Ishikawa (cell line): ENCODE measurements at regions not wholly inside any gene's neighbourhood (a gene's known extent, or its start where the extent isn't known, plus 50 kb on each side); places are given as distances from the start of the nearest gene placed in this dataset.

Source experiments
- CEBPB ChIP-seq: IDR thresholded peaks from 2 replicates; pipeline ENCODE4 v1.6.1; 2012
- CREB1 ChIP-seq: IDR thresholded peaks from 2 replicates; pipeline ENCODE4 v1.6.1; 2012; ENCODE audit warnings: low read depth
- EGR1 ChIP-seq: IDR thresholded peaks from 2 replicates; pipeline ENCODE4 v1.6.1; 2012
- EP300 ChIP-seq: IDR thresholded peaks from 2 replicates; pipeline ENCODE4 v1.6.1; 2012; ENCODE audit warnings: borderline replicate concordance
- FOXM1 ChIP-seq: IDR thresholded peaks from 2 replicates; pipeline ENCODE4 v1.6.1; 2012; ENCODE audit warnings: low read depth, borderline replicate concordance
- MAX ChIP-seq: IDR thresholded peaks from 2 replicates; pipeline ENCODE4 v1.6.1; 2012
- NFIC ChIP-seq: IDR thresholded peaks from 2 replicates; pipeline ENCODE4 v1.6.1; 2012
- RAD21 ChIP-seq: IDR thresholded peaks from 2 replicates; pipeline ENCODE4 v1.6.1; 2012; ENCODE audit warnings: low read depth
- REST ChIP-seq: IDR thresholded peaks from 2 replicates; pipeline ENCODE4 v1.6.1; 2012; ENCODE audit warnings: low read depth, mild to moderate bottlenecking
- TAF1 ChIP-seq: IDR thresholded peaks from 2 replicates; pipeline ENCODE4 v1.6.1; 2012; ENCODE audit warnings: low read depth, mild to moderate bottlenecking
- TCF12 ChIP-seq: IDR thresholded peaks from 2 replicates; pipeline ENCODE4 v1.6.1; 2012; ENCODE audit warnings: low read depth
- TEAD4 ChIP-seq: IDR thresholded peaks from 2 replicates; pipeline ENCODE4 v1.6.1; 2012
- USF1 ChIP-seq: IDR thresholded peaks from 2 replicates; pipeline ENCODE4 v1.6.1; 2012
- YY1 ChIP-seq: IDR thresholded peaks from 2 replicates; pipeline ENCODE4 v1.6.1; 2012; ENCODE audit warnings: low read depth
- ZBTB7A ChIP-seq: IDR thresholded peaks from 2 replicates; pipeline ENCODE4 v1.6.1; 2012; ENCODE audit warnings: low read depth

- peak; percentile 94 for TF ChIP-seq CEBPB
- TF ChIP-seq TEAD4 = peak; percentile 88
- TF ChIP-seq RAD21 = peak; percentile 3; the same call in 1 of the 2 replicates
- peak; percentile 55 for TF ChIP-seq EP300
- no peak for TF ChIP-seq ZBTB7A
Observed at GRCh38 chr11:128207861-128208321, 379.5 kb downstream of the ETS1 start.

GRCh38 chr11:128206461-128206860 lies 380.9 kb downstream of the ETS1 start:
- no peak for TF ChIP-seq ZBTB7A
- TF ChIP-seq TEAD4 = no peak
- no peak for TF ChIP-seq MAX
- TF ChIP-seq USF1 = no peak
- TF ChIP-seq NFIC = no peak
- TF ChIP-seq EP300 = no peak
- TF ChIP-seq TAF1 = no peak
- TF ChIP-seq RAD21 = no peak
- no peak for TF ChIP-seq CREB1
- TF ChIP-seq FOXM1 = no peak
- TF ChIP-seq REST = no peak

- TF ChIP-seq YY1 (no peak), MAX (0 out of 2 replicates have a peak, but pooled peaks have one; percentile 12)
Observed at GRCh38 chr11:128205796-128206195, 381.6 kb downstream of the ETS1 start.

GRCh38 chr11:128204898-128205297 lies 382.5 kb downstream of the ETS1 start:
- TF ChIP-seq FOXM1 (no peak), USF1 (no peak), YY1 (no peak), TCF12 (no peak), NFIC (no peak), CREB1 (no peak), MAX (no peak), ZBTB7A (no peak), TEAD4 (no peak), CEBPB (no peak), RAD21 (no peak), REST (no peak), EP300 (no peak)

GRCh38 chr11:128201801-128202200 lies 385.6 kb downstream of the ETS1 start:
- no peak for TF ChIP-seq NFIC

GRCh38 chr11:128201009-128201408 lies 386.3 kb downstream of the ETS1 start:
- TF ChIP-seq CEBPB = no peak
- no peak for TF ChIP-seq TCF12
- no peak for TF ChIP-seq ZBTB7A
- TF ChIP-seq REST = no peak
- no peak for TF ChIP-seq MAX
- TF ChIP-seq FOXM1 = no peak
- TF ChIP-seq RAD21 = no peak
- no peak for TF ChIP-seq EGR1
- no peak for TF ChIP-seq EP300
- no peak for TF ChIP-seq USF1
- no peak for TF ChIP-seq TAF1
- TF ChIP-seq TEAD4 = no peak
- TF ChIP-seq YY1 = no peak
